ENCODE measurements at regions not wholly inside any gene's neighbourhood (a gene's known extent, or its start where the extent isn't known, plus 50 kb on each side); places are given as distances from the start of the nearest gene placed in this dataset.

- TF ChIP-seq CTCF (conservative IDR thresholded peaks at IDR 0.05; ENCODE audit: low read length) (no peak), EZH2phosphoT487 (IDR thresholded peaks at IDR 0.05; ENCODE audit: borderline replicate concordance) (no peak)
Measured at GRCh38 chr19:28542394-28543243, 670.3 kb downstream of the UQCRFS1 start.

All from Loucy (cell line).